Neural cell (in vitro differentiated cells): ENCODE measurements at regions not wholly inside any gene's neighbourhood (a gene's known extent, or its start where the extent isn't known, plus 50 kb on each side); places are given as distances from the start of the nearest gene placed in this dataset.

Experiments used
- H2AFZ ChIP-seq: fragments of 200-600, 300-800 bp; sonication (generic), shearing (Covaris generic); 2 replicates; pipeline ENCODE4 v1.6.0; 2014; ENCODE audit warnings: low read depth, mild to moderate bottlenecking, antibody characterized with exemption, low read length, moderate library complexity
- H3F3A ChIP-seq: fragments of 200-600 bp; shearing (Covaris generic); 2 replicates; pipeline ENCODE4 v1.6.1; 2016; ENCODE audit warnings: mild to moderate bottlenecking, moderate library complexity, mixed read lengths, antibody characterized with exemption, low read length; ENCODE audit not compliant: insufficient read depth, poor library complexity, severe bottlenecking
- H3K27ac ChIP-seq: fragments of 200-600, 300-800 bp; sonication (generic), shearing (Covaris generic); 2 replicates; pipeline ENCODE4 v1.5.1; 2014; ENCODE audit warnings: mild to moderate bottlenecking, low read length, moderate library complexity
- H3K27me3 ChIP-seq: fragments of 300-800, 200-600 bp; sonication (generic), shearing (Covaris generic); 2 replicates; pipeline ENCODE4 v1.6.0; 2014; ENCODE audit warnings: mild to moderate bottlenecking, low read depth, low read length, moderate library complexity; ENCODE audit not compliant: insufficient read depth
- H3K36me3 ChIP-seq: fragments of 300-800, 200-600 bp; sonication (generic), shearing (Covaris generic); 2 replicates; pipeline ENCODE4 v1.5.1; 2014; ENCODE audit warnings: mild to moderate bottlenecking, antibody characterized with exemption, low read length, moderate library complexity; ENCODE audit not compliant: insufficient read depth
- H3K4me2 ChIP-seq: fragments of 300-800, 200-600 bp; sonication (generic), shearing (Covaris generic); 2 replicates; pipeline ENCODE4 v1.6.0; 2014; ENCODE audit warnings: mild to moderate bottlenecking, low read length
- H3K4me3 ChIP-seq: fragments of 300-800, 200-600 bp; sonication (generic), shearing (Covaris generic); 2 replicates; pipeline ENCODE4 v1.5.1; 2014; ENCODE audit warnings: mild to moderate bottlenecking, low read length, moderate library complexity
- H3K79me2 ChIP-seq: fragments of 200-600 bp; shearing (Covaris generic); replicated peaks from 2 replicates; pipeline ENCODE4 v1.6.0; 2014; ENCODE audit warnings: mild to moderate bottlenecking, low read length, moderate library complexity; ENCODE audit not compliant: insufficient read depth
- H3K9ac ChIP-seq: fragments of 300-800, 200-600 bp; sonication (generic), shearing (Covaris generic); 2 replicates; pipeline ENCODE4 v1.6.1; 2016; ENCODE audit warnings: mild to moderate bottlenecking, low read length, mixed read lengths
- H3K9me2 ChIP-seq: fragments of 200-600 bp; shearing (Covaris generic); 2 replicates; pipeline ENCODE4 v1.6.1; 2016; ENCODE audit warnings: mild to moderate bottlenecking, low read length, mixed read lengths; ENCODE audit not compliant: insufficient read depth
- H3K9me3 ChIP-seq: fragments of 200-600, 300-800 bp; sonication (generic), shearing (Covaris generic); 2 replicates; pipeline ENCODE4 v1.6.1; 2016; ENCODE audit warnings: mild to moderate bottlenecking, mixed run types, low read length, moderate library complexity, mixed read lengths
- H4K20me1 ChIP-seq: fragments of 200-600 bp; shearing (Covaris generic); 2 replicates; pipeline ENCODE4 v1.6.1; 2016; ENCODE audit warnings: mild to moderate bottlenecking, mixed run types; ENCODE audit not compliant: insufficient read depth
- EP300 ChIP-seq: fragments of 450-650 bp; conservative IDR thresholded peaks from 2 replicates; pipeline ENCODE4 v1.6.1; 2014; ENCODE audit warnings: antibody characterized with exemption, mild to moderate bottlenecking, moderate library complexity; ENCODE audit not compliant: poor library complexity, severe bottlenecking
- EZH2 ChIP-seq: fragments of 200-600, 300-800 bp; shearing (Covaris generic), sonication (generic); IDR thresholded peaks from 2 replicates; pipeline ENCODE4 v1.6.1; 2014; ENCODE audit warnings: antibody characterized with exemption, low read length, borderline replicate concordance, mild to moderate bottlenecking; ENCODE audit not compliant: insufficient read depth, poor library complexity, severe bottlenecking
- MXI1 ChIP-seq: fragments of 450-650 bp; conservative IDR thresholded peaks from 2 replicates; pipeline ENCODE4 v1.6.1; 2014; ENCODE audit warnings: antibody characterized with exemption, mild to moderate bottlenecking; ENCODE audit not compliant: poor library complexity, severe bottlenecking
- POLR2AphosphoS5 ChIP-seq: IDR thresholded peaks from 2 replicates; pipeline ENCODE4 v1.6.1; 2012
- RAD21 ChIP-seq: fragments of 450-650 bp; conservative IDR thresholded peaks from 2 replicates; pipeline ENCODE4 v1.6.1; 2014; ENCODE audit warnings: antibody characterized with exemption, mild to moderate bottlenecking, moderate library complexity
- SMC3 ChIP-seq: fragments of 450-650 bp; conservative IDR thresholded peaks from 2 replicates; pipeline ENCODE4 v1.6.1; 2014; ENCODE audit warnings: antibody characterized with exemption, mild to moderate bottlenecking, moderate library complexity; ENCODE audit not compliant: poor library complexity
- TAF1 ChIP-seq: IDR thresholded peaks from 2 replicates; pipeline ENCODE4 v1.6.1; 2012; ENCODE audit warnings: low read depth
- TF ChIP-seq, protein P1 (sequence below): fragments of 450-650 bp; IDR thresholded peaks from 2 replicates; pipeline ENCODE4 v1.5.1; 2014; ENCODE audit warnings: antibody characterized with exemption, mild to moderate bottlenecking, moderate library complexity; ENCODE audit not compliant: poor library complexity, severe bottlenecking
- TF ChIP-seq, protein P2 (sequence below): IDR thresholded peaks from 2 replicates; pipeline ENCODE4 v1.6.1; 2012; ENCODE audit warnings: borderline replicate concordance

DNA sequence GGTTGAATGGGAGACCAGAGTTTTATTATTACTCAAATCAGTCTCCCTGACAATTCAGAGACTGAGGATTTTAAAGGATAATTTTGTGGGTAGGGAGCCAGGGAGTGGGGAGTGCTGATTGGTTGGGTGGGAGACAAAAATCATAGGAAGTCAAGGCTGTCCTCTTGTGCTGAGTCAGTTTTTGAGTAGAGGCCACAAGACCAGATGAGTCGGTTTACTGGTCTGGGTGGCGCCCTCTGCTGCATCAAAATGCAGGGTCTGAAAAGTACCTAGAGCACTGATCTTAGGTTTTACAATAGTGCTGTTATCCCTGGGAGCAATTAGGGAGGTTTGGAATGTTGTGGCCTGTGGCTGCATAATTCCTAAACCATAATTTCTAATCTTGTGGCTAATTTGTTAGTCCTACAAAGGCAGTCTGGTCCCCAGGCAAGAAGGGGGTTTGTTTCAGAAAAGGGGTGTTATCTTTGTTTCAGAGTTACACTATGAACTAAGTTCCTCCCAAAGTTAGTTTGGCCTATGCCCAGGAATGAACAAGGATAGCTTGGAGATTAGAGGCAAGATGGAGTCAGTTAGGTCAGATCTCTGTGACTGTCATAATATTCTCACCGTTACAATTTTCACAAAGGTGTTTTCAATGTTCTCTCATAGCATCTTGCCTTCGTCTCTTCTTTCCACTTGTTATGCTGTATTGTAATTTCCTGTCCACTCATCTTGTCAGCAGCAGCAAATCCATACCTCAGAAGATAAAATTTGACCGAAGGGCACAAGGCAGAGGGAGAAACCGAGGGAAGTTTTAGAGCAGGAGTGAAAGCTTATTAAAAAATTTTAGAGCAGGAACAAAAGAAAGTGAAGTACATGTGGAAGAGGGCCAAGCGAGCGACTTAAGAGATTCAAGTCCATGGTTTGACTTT lies 59.2 kb upstream of the CLINT1 start:
- no peaks in the 10 kb centered on the region for H3K9me2 ChIP-seq
- no peaks in the 10 kb centered on the region for H3K9me3 ChIP-seq
- no peaks in the 10 kb centered on the region for H3K79me2 ChIP-seq
- H3K4me3 ChIP-seq = no peak overlapping the region
- H4K20me1 ChIP-seq = no peaks in the 10 kb centered on the region
- H2AFZ ChIP-seq = no peak overlapping the region
- no peaks in the 10 kb centered on the region for H3K36me3 ChIP-seq
- no peak overlapping the region for H3K4me2 ChIP-seq
- H3K27me3 ChIP-seq = no peaks in the 10 kb centered on the region
- no peak overlapping the region for H3K27ac ChIP-seq
- no peak for TF ChIP-seq EZH2
- TF ChIP-seq SMC3 = no peak
- TF ChIP-seq MXI1 = no peak
- no peak for TF ChIP-seq RAD21
- TF ChIP-seq POLR2AphosphoS5 = no peak
- TF ChIP-seq, protein P1, sequence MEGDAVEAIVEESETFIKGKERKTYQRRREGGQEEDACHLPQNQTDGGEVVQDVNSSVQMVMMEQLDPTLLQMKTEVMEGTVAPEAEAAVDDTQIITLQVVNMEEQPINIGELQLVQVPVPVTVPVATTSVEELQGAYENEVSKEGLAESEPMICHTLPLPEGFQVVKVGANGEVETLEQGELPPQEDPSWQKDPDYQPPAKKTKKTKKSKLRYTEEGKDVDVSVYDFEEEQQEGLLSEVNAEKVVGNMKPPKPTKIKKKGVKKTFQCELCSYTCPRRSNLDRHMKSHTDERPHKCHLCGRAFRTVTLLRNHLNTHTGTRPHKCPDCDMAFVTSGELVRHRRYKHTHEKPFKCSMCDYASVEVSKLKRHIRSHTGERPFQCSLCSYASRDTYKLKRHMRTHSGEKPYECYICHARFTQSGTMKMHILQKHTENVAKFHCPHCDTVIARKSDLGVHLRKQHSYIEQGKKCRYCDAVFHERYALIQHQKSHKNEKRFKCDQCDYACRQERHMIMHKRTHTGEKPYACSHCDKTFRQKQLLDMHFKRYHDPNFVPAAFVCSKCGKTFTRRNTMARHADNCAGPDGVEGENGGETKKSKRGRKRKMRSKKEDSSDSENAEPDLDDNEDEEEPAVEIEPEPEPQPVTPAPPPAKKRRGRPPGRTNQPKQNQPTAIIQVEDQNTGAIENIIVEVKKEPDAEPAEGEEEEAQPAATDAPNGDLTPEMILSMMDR = no peak
- TF ChIP-seq, protein P2, sequence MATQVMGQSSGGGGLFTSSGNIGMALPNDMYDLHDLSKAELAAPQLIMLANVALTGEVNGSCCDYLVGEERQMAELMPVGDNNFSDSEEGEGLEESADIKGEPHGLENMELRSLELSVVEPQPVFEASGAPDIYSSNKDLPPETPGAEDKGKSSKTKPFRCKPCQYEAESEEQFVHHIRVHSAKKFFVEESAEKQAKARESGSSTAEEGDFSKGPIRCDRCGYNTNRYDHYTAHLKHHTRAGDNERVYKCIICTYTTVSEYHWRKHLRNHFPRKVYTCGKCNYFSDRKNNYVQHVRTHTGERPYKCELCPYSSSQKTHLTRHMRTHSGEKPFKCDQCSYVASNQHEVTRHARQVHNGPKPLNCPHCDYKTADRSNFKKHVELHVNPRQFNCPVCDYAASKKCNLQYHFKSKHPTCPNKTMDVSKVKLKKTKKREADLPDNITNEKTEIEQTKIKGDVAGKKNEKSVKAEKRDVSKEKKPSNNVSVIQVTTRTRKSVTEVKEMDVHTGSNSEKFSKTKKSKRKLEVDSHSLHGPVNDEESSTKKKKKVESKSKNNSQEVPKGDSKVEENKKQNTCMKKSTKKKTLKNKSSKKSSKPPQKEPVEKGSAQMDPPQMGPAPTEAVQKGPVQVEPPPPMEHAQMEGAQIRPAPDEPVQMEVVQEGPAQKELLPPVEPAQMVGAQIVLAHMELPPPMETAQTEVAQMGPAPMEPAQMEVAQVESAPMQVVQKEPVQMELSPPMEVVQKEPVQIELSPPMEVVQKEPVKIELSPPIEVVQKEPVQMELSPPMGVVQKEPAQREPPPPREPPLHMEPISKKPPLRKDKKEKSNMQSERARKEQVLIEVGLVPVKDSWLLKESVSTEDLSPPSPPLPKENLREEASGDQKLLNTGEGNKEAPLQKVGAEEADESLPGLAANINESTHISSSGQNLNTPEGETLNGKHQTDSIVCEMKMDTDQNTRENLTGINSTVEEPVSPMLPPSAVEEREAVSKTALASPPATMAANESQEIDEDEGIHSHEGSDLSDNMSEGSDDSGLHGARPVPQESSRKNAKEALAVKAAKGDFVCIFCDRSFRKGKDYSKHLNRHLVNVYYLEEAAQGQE = no peak
- no peak for TF ChIP-seq TAF1
- no peak for TF ChIP-seq EP300
- no peak overlapping the region for H3K9ac ChIP-seq
- H3F3A ChIP-seq = peaks cover 4% of the 10 kb centered on the region

DNA sequence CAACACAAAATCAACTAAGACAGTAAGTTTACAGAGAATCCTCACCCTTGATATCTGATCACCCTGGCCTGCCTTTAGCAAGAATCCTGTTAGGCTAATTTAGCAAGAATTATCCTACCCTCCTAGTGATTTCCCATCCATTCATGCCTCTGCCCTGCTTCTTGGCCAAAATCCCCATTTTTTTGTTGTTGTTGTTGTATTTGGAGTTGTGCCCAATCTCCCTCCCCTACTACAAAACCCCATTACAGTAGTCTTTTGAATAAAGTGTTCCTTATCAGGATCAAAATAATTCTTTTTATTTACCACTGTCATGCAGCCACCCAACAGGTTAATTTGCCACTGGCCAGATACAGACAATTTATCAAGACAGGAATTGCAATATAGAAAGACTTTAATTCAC lies 58.5 kb upstream of the CLINT1 start:
- H3K27ac ChIP-seq = no peak overlapping the region
- no peaks in the 10 kb centered on the region for H3K79me2 ChIP-seq
- H3K9me2 ChIP-seq = no peaks in the 10 kb centered on the region
- no peak overlapping the region for H3K4me3 ChIP-seq
- H3K9ac ChIP-seq = no peak overlapping the region
- H2AFZ ChIP-seq = no peak overlapping the region
- TF ChIP-seq SMC3 = no peak
- TF ChIP-seq EZH2 = no peak
- TF ChIP-seq EP300 = no peak
- no peak for TF ChIP-seq MXI1
- no peak for TF ChIP-seq RAD21
- TF ChIP-seq, protein P2 = no peak
- TF ChIP-seq TAF1 = no peak
- H3K27me3 ChIP-seq = no peaks in the 10 kb centered on the region
- H3K9me3 ChIP-seq = no peaks in the 10 kb centered on the region
- H3F3A ChIP-seq = peaks cover 4% of the 10 kb centered on the region
- no peak overlapping the region for H3K4me2 ChIP-seq
- H4K20me1 ChIP-seq = no peaks in the 10 kb centered on the region
- no peaks in the 10 kb centered on the region for H3K36me3 ChIP-seq
